SU-DHL-6 (cell line): ENCODE measurements at regions not wholly inside any gene's neighbourhood (a gene's known extent, or its start where the extent isn't known, plus 50 kb on each side); places are given as distances from the start of the nearest gene placed in this dataset.
"Not testable (repeated sequence)": the region's sequence is repeated elsewhere in the genome, so short reads cannot be mapped to it uniquely, and the experiment has no call there.

ENCODE experiments used
- EZH2phosphoT487 ChIP-seq: fragments of 200-600 bp; sonication (generic), shearing (Covaris generic); conservative IDR thresholded peaks from 2 replicates; pipeline ENCODE4 v1.6.1; 2018; ENCODE audit warnings: mild to moderate bottlenecking, antibody characterized with exemption, low read length, moderate library complexity, mixed read lengths
- TF ChIP-seq, protein P1 (sequence below): fragments of 200-600 bp; sonication (generic); IDR thresholded peaks from one replicate; pipeline ENCODE4 v1.5.1; 2017; ENCODE audit warnings: antibody characterized with exemption, mild to moderate bottlenecking, low read length, moderate library complexity; ENCODE audit not compliant: insufficient read depth, poor library complexity, severe bottlenecking

- TF ChIP-seq, protein P1, sequence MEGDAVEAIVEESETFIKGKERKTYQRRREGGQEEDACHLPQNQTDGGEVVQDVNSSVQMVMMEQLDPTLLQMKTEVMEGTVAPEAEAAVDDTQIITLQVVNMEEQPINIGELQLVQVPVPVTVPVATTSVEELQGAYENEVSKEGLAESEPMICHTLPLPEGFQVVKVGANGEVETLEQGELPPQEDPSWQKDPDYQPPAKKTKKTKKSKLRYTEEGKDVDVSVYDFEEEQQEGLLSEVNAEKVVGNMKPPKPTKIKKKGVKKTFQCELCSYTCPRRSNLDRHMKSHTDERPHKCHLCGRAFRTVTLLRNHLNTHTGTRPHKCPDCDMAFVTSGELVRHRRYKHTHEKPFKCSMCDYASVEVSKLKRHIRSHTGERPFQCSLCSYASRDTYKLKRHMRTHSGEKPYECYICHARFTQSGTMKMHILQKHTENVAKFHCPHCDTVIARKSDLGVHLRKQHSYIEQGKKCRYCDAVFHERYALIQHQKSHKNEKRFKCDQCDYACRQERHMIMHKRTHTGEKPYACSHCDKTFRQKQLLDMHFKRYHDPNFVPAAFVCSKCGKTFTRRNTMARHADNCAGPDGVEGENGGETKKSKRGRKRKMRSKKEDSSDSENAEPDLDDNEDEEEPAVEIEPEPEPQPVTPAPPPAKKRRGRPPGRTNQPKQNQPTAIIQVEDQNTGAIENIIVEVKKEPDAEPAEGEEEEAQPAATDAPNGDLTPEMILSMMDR, result not testable (repeated sequence)
- not testable (repeated sequence) for TF ChIP-seq EZH2phosphoT487
Measured at GRCh38 chr14:105762262-105762661, 235.9 kb downstream of the TMEM121 start.
